Activated CD8-positive, alpha-beta memory T cell treated with anti-CD3 and anti-CD28 coated beads, Interleukin-2, amount 50 U/mL, for 1 hour (primary cell): ENCODE measurements at regions not wholly inside any gene's neighbourhood (a gene's known extent, or its start where the extent isn't known, plus 50 kb on each side); places are given as distances from the start of the nearest gene placed in this dataset.
"Not testable (repeated sequence)": the region's sequence is repeated elsewhere in the genome, so short reads cannot be mapped to it uniquely, and the experiment has no call there.

Experiments used
- DNase-seq: peaks from one replicate; pipeline ENCODE4 v3.0.0-alpha.2; 2020; ENCODE audit errors: extremely low read depth

- DNase-seq, result no peak
Observed at GRCh38 chr10:31187607-31188210, 131.3 kb upstream of the ZEB1 start.

DNA sequence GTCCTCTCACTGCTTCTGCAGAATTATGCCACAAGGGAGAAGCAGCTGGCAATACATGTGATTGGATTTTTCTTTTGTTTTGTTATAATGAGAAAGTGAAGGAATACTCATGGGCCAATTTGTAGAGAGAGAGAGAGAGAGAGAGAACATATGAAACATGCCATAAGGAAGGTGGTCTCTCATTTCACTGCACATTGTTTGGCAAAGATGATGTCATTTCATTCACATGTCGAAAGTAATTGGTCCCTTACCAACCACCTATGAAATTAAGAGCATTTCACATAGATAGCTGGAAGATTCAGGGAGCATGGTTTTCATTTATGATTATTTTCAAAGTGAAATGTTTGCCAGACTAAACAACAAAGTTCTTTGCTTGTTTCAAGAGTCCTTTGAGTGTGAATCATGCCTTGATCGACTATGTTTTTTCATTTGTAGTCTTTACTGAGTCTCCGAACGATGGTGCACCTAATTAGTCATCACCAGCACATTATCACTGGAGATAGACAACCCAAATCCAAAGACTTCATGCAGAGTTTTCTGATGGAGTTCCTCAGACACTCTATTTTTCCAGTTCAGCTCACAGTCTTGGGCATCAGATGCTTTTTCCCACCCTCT, 130.1 kb upstream of the ZEB1 start:
- no peak for DNase-seq

- DNase-seq, result no peak
Observed at GRCh38 chr10:31190488-31190887, 128.5 kb upstream of the ZEB1 start.

GRCh38 chr10:31192475-31192874, 126.5 kb upstream of the ZEB1 start:
- no peak for DNase-seq

GRCh38 chr10:31194986-31195385, 124.0 kb upstream of the ZEB1 start:
- DNase-seq, result no peak

GRCh38 chr10:31197886-31198285, 121.1 kb upstream of the ZEB1 start:
- no peak for DNase-seq

DNA sequence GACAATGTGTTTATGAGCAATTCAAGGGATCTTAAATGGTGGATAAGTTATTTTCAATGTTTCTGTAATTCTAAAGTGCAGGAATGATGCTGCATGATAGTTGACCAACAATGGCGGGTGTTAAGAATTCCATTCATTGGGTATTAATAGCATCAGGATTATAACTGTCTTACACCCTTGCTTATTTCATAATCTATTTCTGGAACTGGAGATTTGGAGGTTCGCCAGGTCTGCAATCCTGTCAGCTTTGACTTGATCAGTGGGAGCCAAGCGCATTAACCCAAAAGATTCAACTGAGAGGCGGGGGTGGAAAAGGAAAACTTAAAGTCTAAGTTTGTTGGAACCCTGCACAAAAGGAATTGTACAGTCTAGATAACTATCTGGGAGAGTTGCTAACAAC, 114.9 kb upstream of the ZEB1 start:
- no peak for DNase-seq

GRCh38 chr10:31207636-31208035, 111.4 kb upstream of the ZEB1 start:
- DNase-seq, result no peak

- no peak for DNase-seq
Observed at GRCh38 chr10:31209478-31209877, 109.5 kb upstream of the ZEB1 start.

DNA sequence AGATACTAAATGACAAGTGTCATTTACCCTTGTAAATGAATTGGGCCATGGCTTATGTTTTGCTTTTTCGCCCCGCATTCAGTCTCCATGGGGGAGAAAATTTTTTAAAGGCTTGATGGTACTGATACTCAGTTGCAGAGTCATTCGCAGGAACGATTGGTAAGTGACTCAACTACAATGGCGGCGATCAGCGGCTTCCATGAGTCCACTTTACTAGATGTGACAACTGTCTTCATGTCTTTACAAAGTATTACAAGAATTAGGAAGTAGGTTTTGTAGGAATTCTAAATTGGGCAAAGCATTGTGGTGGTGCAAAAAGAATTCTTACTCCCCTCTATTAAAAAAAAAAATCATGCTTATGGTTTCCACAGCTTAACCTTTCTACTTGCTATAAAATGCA, 108.8 kb upstream of the ZEB1 start:
- DNase-seq, result no peak

- no peak for DNase-seq
Observed at GRCh38 chr10:31213959-31214358, 105.1 kb upstream of the ZEB1 start.

- no peak for DNase-seq
Observed at GRCh38 chr10:31215052-31215451, 104.0 kb upstream of the ZEB1 start.

GRCh38 chr10:31219306-31219705, 99.7 kb upstream of the ZEB1 start:
- DNase-seq, result no peak

DNA sequence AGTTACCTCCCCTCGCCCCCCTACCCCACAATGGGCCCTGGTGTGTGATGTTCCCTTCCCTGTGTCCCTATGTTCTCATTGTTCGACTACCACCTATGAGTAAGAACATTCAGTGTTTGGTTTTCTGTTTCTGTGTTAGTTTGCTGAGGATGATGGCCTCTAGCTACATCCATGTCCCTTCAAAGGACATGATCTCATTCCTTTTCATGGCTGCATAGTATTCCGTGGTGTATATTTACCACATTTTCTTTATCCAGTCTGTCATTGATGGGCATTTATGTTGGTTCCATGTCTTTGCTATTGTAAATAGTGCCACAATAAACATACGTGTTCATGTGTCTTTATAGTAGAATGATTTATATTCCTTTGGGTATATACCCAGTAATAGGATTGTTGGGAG, 90.2 kb upstream of the ZEB1 start:
- not testable (repeated sequence) for DNase-seq

GRCh38 chr10:31239961-31240360, 79.1 kb upstream of the ZEB1 start:
- no peak for DNase-seq

DNA sequence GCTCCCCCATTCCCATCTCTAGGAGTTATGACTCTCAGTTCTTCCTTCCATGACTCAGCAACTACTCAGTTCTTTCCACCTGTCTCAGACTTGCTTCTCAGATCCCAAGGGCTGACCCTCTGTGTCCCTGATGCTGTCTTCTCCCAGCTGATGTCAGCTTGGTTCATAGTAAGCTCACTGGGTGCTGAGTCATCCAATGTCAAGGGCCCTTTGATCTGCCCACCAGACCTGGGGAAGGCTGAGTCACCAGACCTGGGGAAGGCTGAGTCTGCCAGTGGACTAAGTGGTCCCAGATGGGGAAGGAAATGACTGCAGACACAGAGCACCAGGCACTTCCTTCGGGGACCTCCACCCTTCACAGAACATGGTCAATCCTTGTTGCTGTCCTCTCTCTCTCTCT, 76.1 kb upstream of the ZEB1 start:
- DNase-seq, result no peak

DNA sequence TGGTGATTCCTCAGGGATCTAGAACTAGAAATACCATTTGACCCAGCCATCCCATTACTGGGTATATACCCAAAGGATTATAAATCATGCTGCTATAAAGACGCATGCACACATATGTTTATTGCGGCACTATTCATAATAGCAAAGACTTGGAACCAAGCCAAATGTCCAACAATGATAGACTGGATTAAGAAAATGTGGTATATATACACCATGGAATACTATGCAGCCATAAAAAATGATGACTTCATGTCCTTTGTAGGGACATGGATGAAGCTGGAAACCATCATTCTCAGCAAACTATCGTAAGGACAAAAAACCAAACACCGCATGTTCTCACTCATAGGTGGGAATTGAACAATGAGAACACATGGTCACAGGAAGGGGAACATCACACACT, 67.9 kb upstream of the ZEB1 start:
- DNase-seq, result not testable (repeated sequence)

GRCh38 chr10:31253237-31253636, 65.8 kb upstream of the ZEB1 start:
- DNase-seq, result no peak

GRCh38 chr10:31261511-31262311, 57.3 kb upstream of the ZEB1 start:
- no peak for DNase-seq

DNA sequence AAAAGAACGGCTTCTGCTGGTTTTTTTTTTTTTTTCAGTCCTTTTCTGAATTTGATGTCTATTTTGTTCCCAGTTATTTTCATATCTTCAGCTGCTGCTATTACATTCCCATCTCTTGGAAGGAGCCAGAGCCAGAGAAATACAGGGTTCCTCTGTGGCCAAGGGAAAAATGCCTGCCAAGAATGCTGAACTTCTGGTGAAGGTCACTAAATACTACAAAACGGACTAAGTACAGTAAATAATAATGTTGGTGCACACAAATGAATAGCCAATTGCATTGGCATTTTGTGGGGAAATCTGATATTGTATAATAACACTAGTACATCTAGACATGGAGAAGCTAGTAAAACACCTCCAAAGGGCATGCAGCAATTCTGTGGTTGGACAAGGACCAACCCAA, 56.3 kb upstream of the ZEB1 start:
- no peak for DNase-seq

DNA sequence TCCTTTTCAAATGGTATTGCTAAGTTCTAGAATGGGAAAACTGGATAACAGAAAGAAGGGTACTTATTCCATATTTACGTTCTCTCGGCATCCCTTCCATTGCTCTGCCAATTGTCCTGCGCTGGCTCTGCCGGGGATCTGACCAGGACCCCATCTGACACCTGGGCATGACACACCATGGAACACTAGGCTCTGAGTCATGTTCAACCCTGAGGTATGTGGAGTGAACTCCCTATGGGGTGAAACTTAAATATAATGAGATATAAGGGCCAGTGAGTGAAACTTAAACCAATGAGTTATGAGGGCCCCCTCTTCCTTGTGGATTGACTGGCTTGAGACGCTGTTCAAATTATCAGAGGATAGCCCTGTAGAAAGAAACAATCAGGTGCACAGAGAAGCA, 55.1 kb upstream of the ZEB1 start:
- DNase-seq, result no peak

GRCh38 chr10:31268444-31269303, 50.3 kb upstream of the ZEB1 start:
- DNase-seq, result no peak
